Muscle layer of colon (tissue), 2 donors: ENCODE measurements at regions not wholly inside any gene's neighbourhood (a gene's known extent, or its start where the extent isn't known, plus 50 kb on each side); places are given as distances from the start of the nearest gene placed in this dataset.

Experiments used
- H3K27ac ChIP-seq: one replicate; pipeline ENCODE4 v1.7.0; 2013; ENCODE audit warnings: low read depth, mild to moderate bottlenecking, low read length, moderate library complexity
- H3K27me3 ChIP-seq, 2 donors: one replicate each; pipeline ENCODE4 v1.7.0; 2013; ENCODE audit warnings: low read length in 2 of 2, mild to moderate bottlenecking in 2 of 2; ENCODE audit not compliant: insufficient read depth in 2 of 2, control insufficient read depth in 1 of 2
- H3K36me3 ChIP-seq: one replicate; pipeline ENCODE4 v1.7.0; 2013; ENCODE audit warnings: mild to moderate bottlenecking, low read length; ENCODE audit not compliant: insufficient read depth
- H3K4me1 ChIP-seq: one replicate; pipeline ENCODE4 v1.7.0; 2013; ENCODE audit warnings: mild to moderate bottlenecking, low read length; ENCODE audit not compliant: insufficient read depth
- H3K4me3 ChIP-seq, 2 donors: one replicate each; pipeline ENCODE4 v1.7.0; 2013; ENCODE audit warnings: low read length in 2 of 2, low read depth in 1 of 2, mild to moderate bottlenecking in 1 of 2, moderate library complexity in 1 of 2
- H3K9ac ChIP-seq: one replicate; pipeline ENCODE4 v1.7.0; 2013; ENCODE audit warnings: low read length
- H3K9me3 ChIP-seq: one replicate; pipeline ENCODE4 v1.7.0; 2013; ENCODE audit warnings: mild to moderate bottlenecking, low read length
- donor health status: abdominal sarcoma.
- donor health status: Adenocarcinoma of cecum.

GRCh38 chr18:10022365-10022764 lies 108.5 kb downstream of the VAPA start:
- Histone ChIP-seq H3K27me3 (no peaks in the 10 kb centered on the region), H3K27ac (no peak overlapping the region), H3K4me1 (no peaks in the 10 kb centered on the region), H3K9me3 (no peaks in the 10 kb centered on the region), H3K9ac (no peak overlapping the region), H3K36me3 (no peaks in the 10 kb centered on the region), H3K4me3 (no peak overlapping the region)

DNA sequence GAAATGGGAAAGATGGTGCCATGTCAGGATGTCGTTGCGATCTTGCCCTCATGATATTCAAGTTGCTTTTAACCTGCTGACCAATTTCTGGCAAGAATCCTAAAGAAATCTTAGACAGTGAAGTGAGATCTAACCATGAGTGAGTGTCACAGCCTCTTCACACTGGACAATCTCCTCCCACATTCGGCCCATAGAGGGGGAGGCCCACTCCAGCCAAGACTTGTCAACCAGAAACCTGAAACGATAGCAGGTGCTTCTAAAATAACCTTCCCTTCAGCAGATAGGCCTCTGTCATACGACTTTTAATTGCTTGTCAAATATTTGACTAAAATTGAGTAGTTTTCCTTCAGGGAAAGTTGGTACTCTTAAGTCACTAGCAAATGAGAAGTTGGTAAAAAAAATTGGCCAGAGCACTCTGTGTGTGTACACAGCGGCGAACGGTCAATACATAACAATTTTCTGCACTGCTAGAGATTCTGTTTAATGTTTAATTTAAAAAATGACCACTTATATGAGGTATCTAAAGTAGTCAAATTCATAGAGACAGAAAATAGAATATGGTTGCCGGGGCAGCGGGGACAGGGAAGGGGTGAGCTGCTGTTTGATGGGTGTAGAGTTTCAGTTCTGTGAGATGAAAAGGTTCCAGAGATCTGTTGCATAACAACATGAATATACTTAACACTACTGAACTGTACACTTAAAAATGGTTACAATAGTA lies 110.2 kb downstream of the VAPA start:
- Histone ChIP-seq H3K9me3 (no peaks in the 10 kb centered on the region), H3K27me3 (no peaks in the 10 kb centered on the region), H3K4me3 (no peak overlapping the region), H3K4me1 (no peaks in the 10 kb centered on the region), H3K9ac (no peak overlapping the region), H3K27ac (no peak overlapping the region), H3K36me3 (no peaks in the 10 kb centered on the region)

DNA sequence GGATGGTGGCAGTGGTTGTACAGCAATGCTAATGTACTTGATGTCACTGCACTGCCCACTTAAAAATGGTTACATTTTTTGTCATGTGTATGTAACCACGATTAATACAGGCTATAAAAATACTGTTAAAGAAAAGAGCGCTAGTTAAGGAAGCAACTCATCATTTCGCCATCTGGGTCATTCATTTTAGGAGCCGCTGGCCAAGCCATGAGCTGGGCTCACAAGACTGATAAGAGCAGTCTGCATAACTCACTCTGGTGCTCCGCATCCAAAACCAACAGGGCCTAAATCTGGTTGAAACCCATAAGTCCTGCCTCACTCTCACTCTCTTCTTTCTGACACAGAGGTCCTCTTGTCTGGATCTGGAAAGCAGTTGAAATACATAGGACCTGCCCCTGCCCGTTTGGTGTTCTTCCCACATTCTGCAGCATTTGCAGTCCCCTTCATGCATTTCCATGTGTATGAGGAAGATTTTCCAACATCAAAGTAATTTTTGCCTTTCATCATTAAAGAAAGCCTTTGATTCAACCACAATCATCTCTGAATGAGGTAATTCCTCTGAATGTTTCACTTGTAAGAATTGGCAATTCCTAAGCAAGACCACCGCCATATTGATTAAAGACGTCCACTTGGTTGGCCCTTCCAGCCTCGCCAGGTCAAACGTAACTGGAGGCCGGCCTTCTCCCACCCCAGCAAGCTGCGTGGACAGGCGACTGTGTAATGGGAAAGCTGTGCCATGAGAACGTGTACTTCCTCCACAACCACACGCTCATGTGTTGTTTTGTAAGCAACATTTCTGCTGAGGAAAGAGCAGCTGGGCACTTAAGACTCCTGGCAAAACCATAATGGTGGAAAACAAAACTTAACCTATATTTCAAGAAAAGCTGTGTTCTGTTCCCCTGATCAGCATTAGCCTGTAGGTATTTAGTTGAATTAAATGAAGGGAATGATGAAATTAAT lies 112.2 kb downstream of the VAPA start:
- no peaks in the 10 kb centered on the region for H3K36me3 ChIP-seq

GRCh38 chr18:10027031-10027430 lies 113.2 kb downstream of the VAPA start:
- Histone ChIP-seq H3K4me3 (no peak overlapping the region), H3K9ac (no peak overlapping the region), H3K27ac (no peak overlapping the region), H3K9me3 (no peaks in the 10 kb centered on the region), H3K36me3 (no peaks in the 10 kb centered on the region), H3K4me1 (no peaks in the 10 kb centered on the region), H3K27me3 (no peaks in the 10 kb centered on the region)

More for the DNA sequence above, 112.2 kb downstream of the VAPA start:
- H3K27me3 ChIP-seq = no peaks in the 10 kb centered on the region
- no peaks in the 10 kb centered on the region for H3K4me1 ChIP-seq
- no peak overlapping the region for H3K27ac ChIP-seq
- H3K9me3 ChIP-seq = no peaks in the 10 kb centered on the region
- H3K9ac ChIP-seq = no peak overlapping the region
- H3K4me3 ChIP-seq = no peak overlapping the region

DNA sequence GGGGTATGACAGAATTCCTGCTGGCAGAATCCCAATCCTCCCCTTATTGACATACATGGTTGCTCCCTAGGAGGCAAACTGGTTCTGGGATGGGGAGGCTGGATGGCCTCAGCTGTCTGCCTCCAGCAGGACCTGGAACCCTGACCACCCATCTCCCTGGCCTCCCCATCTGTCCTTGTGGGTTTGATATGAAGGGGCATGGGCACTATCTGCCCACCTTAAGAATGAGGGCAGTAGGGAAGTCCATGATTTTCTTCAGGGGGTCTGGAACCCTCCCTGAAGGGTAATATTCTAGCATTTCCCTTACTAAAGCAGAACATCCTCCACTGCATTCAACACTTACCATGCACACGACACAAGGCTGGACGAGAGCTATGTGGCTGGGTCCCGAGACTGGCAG lies 113.6 kb downstream of the VAPA start:
- H3K9ac ChIP-seq = no peak overlapping the region
- no peaks in the 10 kb centered on the region for H3K36me3 ChIP-seq
- H3K27ac ChIP-seq = no peak overlapping the region
- no peaks in the 10 kb centered on the region for H3K4me1 ChIP-seq
- H3K9me3 ChIP-seq = no peaks in the 10 kb centered on the region
- no peak overlapping the region for H3K4me3 ChIP-seq
- H3K27me3 ChIP-seq = no peaks in the 10 kb centered on the region

DNA sequence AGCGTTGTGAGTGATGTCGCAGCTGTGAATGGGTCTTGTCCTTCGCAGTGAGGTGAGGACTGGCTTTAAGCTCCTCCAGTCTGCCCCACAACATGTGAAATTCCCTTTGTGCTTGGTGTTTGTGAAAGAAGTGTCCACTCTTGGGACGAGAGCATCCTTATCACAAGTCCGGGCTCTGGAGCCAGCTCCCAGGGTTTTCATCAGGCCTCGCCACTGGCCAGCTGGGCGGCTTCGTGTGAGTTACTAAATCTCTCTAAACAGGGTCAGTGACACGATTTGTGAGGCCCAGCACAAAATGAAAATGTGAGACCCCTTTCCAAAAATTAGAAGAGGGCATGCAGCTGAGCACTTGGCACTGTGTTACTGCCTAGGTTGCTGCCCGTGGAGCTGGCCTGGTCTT lies 115.9 kb downstream of the VAPA start:
- no peaks in the 10 kb centered on the region for H3K36me3 ChIP-seq
- H3K9ac ChIP-seq = no peak overlapping the region
- H3K4me3 ChIP-seq = no peak overlapping the region
- no peaks in the 10 kb centered on the region for H3K4me1 ChIP-seq
- H3K27me3 ChIP-seq = no peaks in the 10 kb centered on the region
- no peaks in the 10 kb centered on the region for H3K9me3 ChIP-seq
- no peak overlapping the region for H3K27ac ChIP-seq

DNA sequence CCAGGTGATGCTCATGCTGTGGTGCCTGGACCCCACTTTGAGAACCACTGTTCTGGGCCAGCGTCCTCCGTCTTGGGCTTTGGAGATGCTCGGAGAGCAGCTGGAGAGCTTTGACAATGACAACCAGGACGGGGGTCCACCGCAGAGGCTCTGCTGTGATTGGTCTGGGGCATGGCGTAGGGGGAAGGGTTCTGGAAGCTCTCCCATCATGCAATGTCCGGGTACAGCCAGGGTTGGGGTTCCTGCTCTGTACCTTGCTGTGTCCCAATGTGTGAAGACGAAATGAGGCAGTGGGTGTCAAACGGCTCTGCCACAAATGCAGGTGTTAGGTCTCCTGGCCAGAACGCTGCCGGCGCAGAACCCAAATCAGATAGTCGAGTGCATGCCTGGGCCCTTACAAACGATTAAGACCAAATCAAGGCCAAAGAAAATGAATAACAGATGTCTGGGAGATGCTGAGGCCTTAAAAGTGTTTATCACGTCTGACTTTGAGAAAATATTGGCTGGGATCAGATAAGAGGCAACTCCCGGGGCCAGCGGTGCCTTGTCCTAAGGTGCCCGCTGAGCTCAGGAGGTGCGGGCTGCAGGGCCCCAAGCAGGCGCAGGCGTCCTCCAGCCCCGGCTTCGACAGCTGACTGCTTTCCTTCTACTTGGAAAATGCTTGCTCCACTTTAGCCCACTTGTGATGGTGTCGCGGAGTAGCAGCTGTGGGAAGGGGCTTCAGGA lies 117.2 kb downstream of the VAPA start:
- no peak overlapping the region for H3K27ac ChIP-seq
- no peaks in the 10 kb centered on the region for H3K9me3 ChIP-seq
- H3K36me3 ChIP-seq = no peaks in the 10 kb centered on the region
- H3K4me1 ChIP-seq = peaks cover 5% of the 10 kb centered on the region
- H3K9ac ChIP-seq = no peak overlapping the region
- no peak overlapping the region for H3K4me3 ChIP-seq
- no peaks in the 10 kb centered on the region for H3K27me3 ChIP-seq

DNA sequence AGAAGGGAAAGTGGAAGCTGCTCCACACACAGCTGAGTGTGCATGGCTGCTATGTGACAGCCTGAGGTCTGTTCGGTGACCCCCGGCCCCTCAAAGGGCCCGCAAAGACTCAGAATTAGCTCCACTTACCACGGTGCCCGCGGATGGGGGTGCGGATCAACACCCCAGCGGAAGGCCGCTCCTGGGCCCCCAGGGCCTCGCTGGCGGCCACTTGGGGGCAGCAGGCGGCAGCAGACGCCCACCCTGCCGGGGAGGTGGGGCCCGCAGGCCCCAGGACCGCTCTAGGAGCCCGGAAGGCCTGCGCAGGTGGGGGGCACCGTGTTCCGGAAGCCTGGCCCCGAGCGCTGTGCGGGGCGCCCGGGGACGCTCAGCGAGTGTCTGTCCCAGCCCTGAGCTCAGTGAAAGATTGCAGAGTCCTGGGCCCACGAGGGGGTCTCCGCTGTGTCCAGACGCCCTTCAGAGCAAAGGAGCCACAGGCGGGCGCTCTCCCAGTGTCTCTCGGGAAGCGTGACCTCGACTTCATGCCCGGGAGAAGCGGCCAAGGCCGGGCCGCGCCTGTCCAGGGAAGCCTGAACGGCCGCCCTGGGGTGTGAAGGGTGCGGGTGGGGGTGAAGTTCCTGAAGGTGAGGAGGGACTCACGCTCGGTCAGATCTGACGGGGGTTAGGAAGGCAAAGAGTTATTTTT lies 118.7 kb downstream of the VAPA start:
- H3K27ac ChIP-seq = no peak overlapping the region
- no peaks in the 10 kb centered on the region for H3K9me3 ChIP-seq
- H3K36me3 ChIP-seq = no peaks in the 10 kb centered on the region
- H3K4me3 ChIP-seq = no peak overlapping the region
- no peaks in the 10 kb centered on the region for H3K27me3 ChIP-seq
- H3K9ac ChIP-seq = no peak overlapping the region
- H3K4me1 ChIP-seq = peaks cover 5% of the 10 kb centered on the region

GRCh38 chr18:10033016-10033399 lies 119.2 kb downstream of the VAPA start:
- Histone ChIP-seq H3K36me3 (no peaks in the 10 kb centered on the region), H3K27me3 (no peaks in the 10 kb centered on the region), H3K4me1 (peaks cover 5% of the 10 kb centered on the region), H3K9ac (no peak overlapping the region), H3K27ac (no peak overlapping the region), H3K4me3 (no peak overlapping the region), H3K9me3 (no peaks in the 10 kb centered on the region)

DNA sequence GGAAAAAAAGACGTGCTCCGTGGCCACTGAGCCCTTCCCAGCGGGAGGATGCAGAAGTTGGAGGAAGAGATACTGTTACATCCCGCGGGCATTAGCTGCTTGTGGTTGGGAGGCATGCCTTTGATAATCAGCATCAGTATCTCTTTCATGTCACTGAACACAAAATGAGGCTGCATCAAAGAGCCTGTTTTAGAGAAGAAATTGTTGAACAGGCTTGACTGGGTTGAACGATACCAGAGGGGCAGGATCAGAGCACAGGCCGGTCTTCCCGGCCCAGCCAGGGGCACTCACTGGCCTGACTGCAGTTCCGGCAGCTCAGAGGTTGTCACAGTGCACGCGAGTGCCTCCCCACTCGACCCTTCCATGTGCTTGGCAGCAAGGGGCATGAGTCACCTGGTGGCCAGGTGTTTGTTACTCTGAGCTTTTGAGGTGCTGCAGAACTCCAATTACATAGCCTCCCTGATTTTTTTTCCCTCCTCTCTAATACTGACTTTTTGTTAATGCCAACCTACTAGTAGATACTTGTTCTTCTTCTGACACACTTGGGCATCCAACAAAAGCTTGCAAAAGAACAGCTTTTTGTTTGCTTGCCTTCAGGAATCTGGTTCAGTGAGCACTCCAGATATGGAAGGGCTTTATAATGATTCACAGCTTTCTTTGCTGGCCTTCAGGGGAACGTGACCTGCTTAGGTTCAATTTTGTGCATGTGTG lies 121.6 kb downstream of the VAPA start:
- no peak overlapping the region for H3K27ac ChIP-seq

More for the DNA sequence above, 121.6 kb downstream of the VAPA start:
- Histone ChIP-seq H3K4me1 (peaks cover 9% of the 10 kb centered on the region), H3K36me3 (no peaks in the 10 kb centered on the region), H3K4me3 (no peak overlapping the region), H3K9ac (no peak overlapping the region), H3K27me3 (no peaks in the 10 kb centered on the region), H3K9me3 (no peaks in the 10 kb centered on the region)
